Ovary (tissue), 3 donors: ENCODE measurements at regions not wholly inside any gene's neighbourhood (a gene's known extent, or its start where the extent isn't known, plus 50 kb on each side); places are given as distances from the start of the nearest gene placed in this dataset.

Source experiments
- CTCF ChIP-seq, 3 donors: fragments of 450-650 bp in 2 of 3; fragments of 200-600 bp in 1 of 3; IDR thresholded peaks; one replicate each; pipeline versions ENCODE4 v1.5.1 to v1.8.0; 2016 to 2022; ENCODE audit warnings: antibody characterized with exemption in 3 of 3, mild to moderate bottlenecking in 1 of 3
- POLR2A ChIP-seq: fragments of 450-650 bp; IDR thresholded peaks from one replicate; pipeline ENCODE4 v1.6.1; 2017; ENCODE audit warnings: antibody characterized with exemption, mild to moderate bottlenecking, moderate library complexity
- donor health status: DM: no; HTN: no; CAD: no.

GRCh38 chr6:137736048-137736818 lies 130.8 kb upstream of the TNFAIP3 start:
- TF ChIP-seq CTCF (IDR thresholded peaks at IDR 0.05) = no peak
- no peak for TF ChIP-seq POLR2A
